NK-92 (cell line): ENCODE measurements at regions not wholly inside any gene's neighbourhood (a gene's known extent, or its start where the extent isn't known, plus 50 kb on each side); places are given as distances from the start of the nearest gene placed in this dataset.

Experiments
- DNase-seq: peaks from one replicate; lab custom pipeline; 2025; ENCODE audit not compliant: unreplicated experiment; lab: John Stamatoyannopoulos, UW

- DNase-seq = no peak
Observed at GRCh38 chr2:126437016-126437415, 218.9 kb upstream of the GYPC start.

- no peak for DNase-seq
Observed at GRCh38 chr2:126444512-126444911, 211.4 kb upstream of the GYPC start.

GRCh38 chr2:126446106-126446695 is 209.8 kb upstream of the GYPC start:
- DNase-seq = no peak

GRCh38 chr2:126448611-126449010 is 207.3 kb upstream of the GYPC start:
- DNase-seq = no peak

GRCh38 chr2:126449677-126450076 is 206.3 kb upstream of the GYPC start:
- DNase-seq = no peak

- DNase-seq = no peak
Observed at GRCh38 chr2:126463892-126464674, 191.9 kb upstream of the GYPC start.

- DNase-seq = no peak
Observed at GRCh38 chr2:126467367-126468054, 188.4 kb upstream of the GYPC start.

- no peak for DNase-seq
Observed at GRCh38 chr2:126475031-126475430, 180.9 kb upstream of the GYPC start.

GRCh38 chr2:126476691-126477090 is 179.3 kb upstream of the GYPC start:
- no peak for DNase-seq

GRCh38 chr2:126480033-126480432 is 175.9 kb upstream of the GYPC start:
- DNase-seq = no peak

- no peak for DNase-seq
Observed at GRCh38 chr2:126482582-126483464, 173.1 kb upstream of the GYPC start.

- DNase-seq = no peak
Observed at GRCh38 chr2:126494593-126494992, 161.4 kb upstream of the GYPC start.

- DNase-seq = no peak
Observed at GRCh38 chr2:126495189-126495588, 160.8 kb upstream of the GYPC start.

- no peak for DNase-seq
Observed at GRCh38 chr2:126496493-126496892, 159.5 kb upstream of the GYPC start.

- no peak for DNase-seq
Observed at GRCh38 chr2:126503476-126503875, 152.5 kb upstream of the GYPC start.

- no peak for DNase-seq
Observed at GRCh38 chr2:126504949-126505348, 151.0 kb upstream of the GYPC start.

- DNase-seq = no peak
Observed at GRCh38 chr2:126506786-126507185, 149.2 kb upstream of the GYPC start.

- DNase-seq = no peak
Observed at GRCh38 chr2:126507425-126507911, 148.5 kb upstream of the GYPC start.

- no peak for DNase-seq
Observed at GRCh38 chr2:126510356-126510755, 145.6 kb upstream of the GYPC start.

GRCh38 chr2:126510960-126511359 is 145.0 kb upstream of the GYPC start:
- DNase-seq = no peak

GRCh38 chr2:126512026-126512425 is 143.9 kb upstream of the GYPC start:
- no peak for DNase-seq
